ENCODE measurements at regions not wholly inside any gene's neighbourhood (a gene's known extent, or its start where the extent isn't known, plus 50 kb on each side); places are given as distances from the start of the nearest gene placed in this dataset.

DNA sequence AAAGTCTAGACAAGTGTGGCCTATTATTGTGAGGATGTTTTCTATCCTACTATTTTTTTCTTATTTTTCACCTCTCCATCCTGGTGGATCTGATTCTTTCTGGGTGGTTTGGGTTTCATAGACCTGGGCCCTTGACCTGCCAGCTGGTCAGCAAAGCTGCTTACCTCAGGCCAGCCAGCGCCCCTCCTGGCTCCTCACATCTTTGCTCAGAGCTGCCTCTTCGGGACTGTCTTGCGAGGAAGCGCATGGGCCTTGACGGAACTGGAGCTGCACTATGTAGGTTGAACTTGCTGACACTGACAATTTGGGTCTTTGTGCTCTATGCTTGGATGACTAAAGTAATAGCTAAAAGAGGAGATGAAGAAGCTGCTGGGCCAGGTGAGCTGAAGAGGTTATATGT, 138.5 kb upstream of the SYT6 start:
- H3K27ac Mint-ChIP-seq: no peak overlapping the region

DNA sequence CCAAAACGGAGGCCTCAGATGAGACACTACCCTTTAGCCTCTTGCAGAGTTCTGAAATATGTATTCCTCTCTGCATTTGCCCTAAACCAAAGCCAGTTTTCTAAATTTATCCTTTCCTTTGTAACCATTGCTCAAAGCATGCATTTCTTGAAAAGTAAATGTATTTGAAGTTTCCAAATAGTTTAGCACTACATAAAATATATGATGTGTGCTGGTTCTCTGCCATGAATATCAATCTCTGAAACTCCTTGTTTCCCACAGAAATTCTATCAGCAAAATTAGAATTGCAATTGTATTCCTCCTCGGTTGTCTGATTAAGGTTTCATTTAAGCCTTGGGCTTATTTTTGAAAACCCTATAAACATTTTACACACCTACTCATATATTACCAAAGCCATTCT, 137.1 kb upstream of the SYT6 start:
- peaks cover 3% of the 10 kb centered on the region for H3K4me1 Mint-ChIP-seq
- H3K27ac Mint-ChIP-seq: no peak overlapping the region
- no peaks in the 10 kb centered on the region for H3K27me3 Mint-ChIP-seq
- H3K9me3 Mint-ChIP-seq: no peaks in the 10 kb centered on the region
- no peak overlapping the region for H3K4me3 Mint-ChIP-seq
- H3K36me3 Mint-ChIP-seq: no peaks in the 10 kb centered on the region

More for the DNA sequence above, 138.5 kb upstream of the SYT6 start:
- Mint-ChIP-seq H3K27me3 (no peaks in the 10 kb centered on the region), H3K4me1 (no peaks in the 10 kb centered on the region), H3K9me3 (no peaks in the 10 kb centered on the region), H3K4me3 (no peak overlapping the region), H3K36me3 (no peaks in the 10 kb centered on the region)

DNA sequence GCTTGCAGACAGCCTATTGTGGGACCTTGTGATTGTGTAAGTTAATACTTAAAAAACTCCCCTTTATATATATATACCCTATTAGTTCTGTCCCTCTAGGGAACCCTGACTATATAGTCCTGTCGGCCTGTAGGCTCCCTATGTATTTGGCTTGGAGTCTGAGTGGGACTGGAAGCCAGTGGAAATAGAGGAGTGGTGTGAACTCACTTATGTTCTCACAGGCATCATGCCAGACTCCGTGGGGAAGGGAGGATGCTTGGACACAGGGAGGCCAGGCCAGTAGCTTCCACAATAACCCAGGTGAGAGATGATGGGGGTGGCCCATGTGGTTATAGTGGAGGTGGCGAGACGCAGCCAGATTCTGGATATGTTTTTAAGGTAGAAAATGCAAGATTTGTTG, 136.7 kb upstream of the SYT6 start:
- Mint-ChIP-seq H3K4me3 (no peak overlapping the region), H3K36me3 (no peaks in the 10 kb centered on the region), H3K27ac (no peak overlapping the region), H3K9me3 (no peaks in the 10 kb centered on the region), H3K4me1 (peaks cover 3% of the 10 kb centered on the region), H3K27me3 (no peaks in the 10 kb centered on the region)

DNA sequence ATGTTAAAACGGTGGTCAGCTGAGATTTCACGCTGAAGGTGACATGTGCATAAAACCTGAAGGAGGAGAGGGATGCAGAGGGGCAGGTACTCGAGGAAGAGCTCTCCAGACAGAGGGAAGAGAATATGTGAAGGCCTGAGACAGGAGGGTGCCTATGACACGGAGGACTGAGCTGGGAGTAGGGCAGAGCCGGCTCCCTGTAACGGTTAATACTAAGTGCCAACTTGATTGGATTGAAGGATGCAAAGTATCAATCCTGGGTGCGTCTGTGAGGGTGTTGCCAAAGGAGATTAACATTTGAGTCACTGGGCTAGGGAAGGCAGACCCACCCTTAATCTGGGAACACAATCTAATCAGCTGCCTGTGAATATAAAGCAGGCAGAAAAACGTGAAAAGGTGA, 136.2 kb upstream of the SYT6 start:
- Mint-ChIP-seq H3K4me3 (no peak overlapping the region), H3K4me1 (peaks cover 3% of the 10 kb centered on the region), H3K36me3 (no peaks in the 10 kb centered on the region), H3K27ac (no peak overlapping the region), H3K9me3 (no peaks in the 10 kb centered on the region), H3K27me3 (no peaks in the 10 kb centered on the region)

DNA sequence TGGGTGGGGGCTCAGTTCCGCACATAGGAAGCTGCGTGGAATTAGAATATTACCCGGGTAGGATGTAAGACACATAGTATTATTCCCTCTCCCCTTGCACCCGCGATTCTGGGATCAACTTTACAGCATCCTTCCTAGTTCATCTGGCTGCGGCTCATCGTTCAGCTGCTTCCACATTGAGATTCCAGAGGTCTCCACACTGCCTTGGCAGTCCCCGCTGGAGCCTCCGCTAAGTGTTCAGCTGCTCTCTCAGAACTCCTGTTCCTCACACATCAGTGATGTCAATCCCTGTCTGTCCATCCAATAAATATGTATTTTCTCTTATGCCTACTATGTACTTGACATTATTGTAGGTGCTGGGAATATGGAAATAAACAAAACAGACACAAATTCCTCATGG, 135.6 kb upstream of the SYT6 start:
- Mint-ChIP-seq H3K4me1 (peaks cover 3% of the 10 kb centered on the region), H3K27me3 (no peaks in the 10 kb centered on the region), H3K9me3 (no peaks in the 10 kb centered on the region), H3K27ac (no peak overlapping the region), H3K4me3 (no peak overlapping the region), H3K36me3 (no peaks in the 10 kb centered on the region)

DNA sequence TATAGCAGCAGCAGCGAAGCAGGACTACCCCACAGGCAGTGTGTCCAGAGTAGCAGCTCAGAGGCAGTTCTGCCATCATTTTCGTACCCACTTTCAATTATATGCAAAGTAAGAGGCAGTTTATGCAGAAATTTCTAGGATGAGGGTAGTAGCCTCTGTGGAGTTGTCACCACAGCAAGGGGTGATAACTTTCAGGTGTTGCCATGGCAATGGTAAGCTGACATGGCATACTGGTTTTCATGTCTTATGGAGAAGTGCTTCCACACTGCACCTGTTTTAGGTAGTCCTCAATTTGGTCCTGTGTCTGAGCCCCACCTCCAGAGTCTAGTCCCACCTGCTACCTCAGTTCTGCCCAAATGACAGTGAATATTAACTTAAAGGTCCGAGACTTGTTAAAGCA, 133.3 kb upstream of the SYT6 start:
- H3K4me3 Mint-ChIP-seq: no peak overlapping the region
- peaks cover 6% of the 10 kb centered on the region for H3K4me1 Mint-ChIP-seq
- no peaks in the 10 kb centered on the region for H3K36me3 Mint-ChIP-seq
- no peak overlapping the region for H3K27ac Mint-ChIP-seq
- H3K9me3 Mint-ChIP-seq: no peaks in the 10 kb centered on the region
- H3K27me3 Mint-ChIP-seq: no peaks in the 10 kb centered on the region

DNA sequence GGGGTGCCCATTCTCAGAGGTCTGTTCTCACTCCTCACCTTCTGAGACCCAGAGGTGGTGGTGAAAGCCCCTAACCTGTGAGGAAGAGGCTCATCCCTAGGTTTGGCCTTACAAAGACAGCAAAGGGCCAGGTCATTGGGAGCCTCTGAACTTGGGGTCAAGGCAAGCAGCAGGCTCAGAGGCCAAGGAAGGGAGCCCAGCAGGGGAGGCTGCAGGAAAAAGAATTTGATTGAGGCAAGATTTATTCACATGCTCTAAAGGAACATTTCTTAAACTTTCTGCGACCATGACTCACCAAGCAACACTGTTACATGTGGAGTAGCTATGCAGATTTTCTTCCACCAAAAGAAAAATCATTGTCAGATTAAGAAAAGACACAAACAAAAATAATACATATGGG, 132.5 kb upstream of the SYT6 start:
- H3K27ac Mint-ChIP-seq: no peak overlapping the region
- no peak overlapping the region for H3K4me3 Mint-ChIP-seq
- H3K36me3 Mint-ChIP-seq: no peaks in the 10 kb centered on the region
- H3K4me1 Mint-ChIP-seq: peaks cover 6% of the 10 kb centered on the region
- no peaks in the 10 kb centered on the region for H3K9me3 Mint-ChIP-seq
- H3K27me3 Mint-ChIP-seq: no peaks in the 10 kb centered on the region

DNA sequence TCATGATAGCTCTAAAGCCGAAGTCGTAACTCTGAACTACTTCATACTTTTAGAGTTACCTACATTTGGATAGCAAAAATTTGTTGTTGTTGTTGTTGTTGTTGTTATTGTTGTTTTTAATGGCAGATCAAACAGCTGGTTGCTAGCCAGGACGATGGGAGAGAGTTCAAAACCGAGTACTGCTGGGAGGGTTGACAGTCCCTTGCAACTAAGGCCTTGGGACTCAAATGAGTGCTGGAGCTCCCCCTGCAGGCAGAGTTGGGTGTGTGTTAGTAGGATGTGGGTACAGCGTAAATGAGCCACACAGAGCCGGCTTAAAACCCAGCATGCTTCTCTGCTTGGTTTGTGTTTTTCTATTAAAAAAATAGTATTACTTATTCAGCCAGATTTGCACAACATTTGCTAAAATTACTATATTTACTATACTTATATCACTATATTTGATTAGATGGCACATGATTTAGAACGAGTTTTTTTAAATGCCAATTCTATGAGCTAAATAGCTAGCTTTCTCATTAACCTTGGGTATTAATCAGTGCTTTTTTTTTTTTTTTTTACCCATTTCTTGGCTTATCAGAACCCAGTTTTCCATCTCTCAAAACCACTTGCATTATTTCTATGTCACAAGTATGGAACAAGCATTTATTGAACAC, 129.2 kb upstream of the SYT6 start:
- peaks cover 6% of the 10 kb centered on the region for H3K4me1 Mint-ChIP-seq
- H3K27me3 Mint-ChIP-seq: no peaks in the 10 kb centered on the region
- no peaks in the 10 kb centered on the region for H3K9me3 Mint-ChIP-seq
- H3K4me3 Mint-ChIP-seq: no peak overlapping the region
- H3K36me3 Mint-ChIP-seq: no peaks in the 10 kb centered on the region
- H3K27ac Mint-ChIP-seq: no peak overlapping the region

DNA sequence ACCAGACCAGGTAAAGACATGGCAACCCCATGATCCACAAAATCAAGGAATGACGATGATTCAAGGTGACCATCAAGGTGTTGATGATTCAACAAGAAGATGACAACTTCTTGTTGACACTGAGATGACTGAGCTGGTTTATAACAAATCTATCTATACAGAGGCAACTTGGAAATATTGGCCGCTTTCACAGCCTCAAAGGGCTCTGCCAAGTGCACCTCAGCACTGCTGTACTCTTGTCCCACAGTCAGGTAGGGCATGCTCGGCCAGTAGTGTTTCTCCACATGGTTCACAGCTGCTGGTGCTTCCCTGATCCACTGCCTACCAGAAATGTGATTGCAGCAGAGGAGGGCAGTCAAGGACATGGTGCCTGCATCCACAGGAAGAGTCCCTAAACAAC, 125.2 kb upstream of the SYT6 start:
- H3K36me3 Mint-ChIP-seq: no peaks in the 10 kb centered on the region

DNA sequence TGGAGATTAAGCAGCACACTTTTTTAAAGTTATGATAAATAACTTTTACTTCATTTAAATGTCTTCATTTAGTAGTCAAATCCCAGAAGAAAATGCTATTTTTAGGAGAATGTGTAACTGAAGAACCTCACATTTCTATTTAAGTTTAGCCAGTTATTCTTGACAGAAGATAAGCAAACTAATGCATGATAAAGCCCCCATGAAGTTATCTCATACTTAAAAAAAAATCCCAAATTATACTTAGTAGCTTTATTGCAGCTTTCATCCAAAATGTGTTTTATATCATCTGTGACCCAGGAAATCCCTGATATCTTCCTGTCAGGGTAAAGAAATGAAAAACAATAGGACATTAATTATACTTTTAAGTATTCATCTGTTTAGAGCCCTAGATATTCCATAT, 124.8 kb upstream of the SYT6 start:
- Mint-ChIP-seq H3K4me1 (peaks cover 4% of the 10 kb centered on the region), H3K9me3 (no peaks in the 10 kb centered on the region), H3K36me3 (no peaks in the 10 kb centered on the region)

More for the DNA sequence above, 125.2 kb upstream of the SYT6 start:
- Mint-ChIP-seq H3K27ac (no peak overlapping the region), H3K9me3 (no peaks in the 10 kb centered on the region), H3K4me1 (peaks cover 4% of the 10 kb centered on the region), H3K27me3 (peaks cover 1% of the 10 kb centered on the region), H3K4me3 (no peak overlapping the region)

DNA sequence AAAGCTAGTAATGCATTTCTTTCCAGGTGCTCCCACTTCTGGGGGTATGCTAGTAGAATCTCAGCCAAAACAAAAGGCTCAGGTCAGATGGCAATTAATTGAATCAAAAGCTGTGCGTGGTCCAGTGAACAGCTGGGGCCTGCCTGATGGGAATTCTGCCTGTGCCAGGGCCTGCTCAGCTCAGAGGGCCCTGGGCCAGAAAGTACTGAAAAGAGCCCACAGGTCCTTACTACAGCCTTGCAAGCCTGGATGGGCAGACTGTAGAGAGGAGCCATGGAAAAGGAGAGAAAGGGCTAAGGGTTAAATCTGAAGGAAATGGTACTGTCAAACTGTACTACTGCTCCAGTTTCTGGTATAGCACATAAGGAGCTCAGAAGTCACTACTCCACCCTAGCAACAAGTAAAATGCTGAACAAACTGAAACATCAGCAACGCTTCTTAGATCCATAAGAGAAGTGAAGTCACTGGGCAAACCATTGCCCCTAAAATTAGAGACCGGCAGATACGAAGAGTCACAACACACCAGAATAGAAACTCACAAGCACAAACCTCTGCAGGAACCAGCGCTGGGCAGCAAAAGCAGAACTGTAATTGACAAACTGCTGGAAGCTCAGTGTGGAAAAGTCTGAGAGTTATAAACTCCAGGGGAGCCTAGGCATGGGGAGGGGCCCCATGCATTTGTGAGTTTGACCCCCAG, 121.1 kb upstream of the SYT6 start:
- H3K4me1 Mint-ChIP-seq: no peaks in the 10 kb centered on the region
- H3K27me3 Mint-ChIP-seq: peaks cover 1% of the 10 kb centered on the region
- no peak overlapping the region for H3K4me3 Mint-ChIP-seq

More for the DNA sequence above, 124.8 kb upstream of the SYT6 start:
- H3K4me3 Mint-ChIP-seq: no peak overlapping the region
- peaks cover 1% of the 10 kb centered on the region for H3K27me3 Mint-ChIP-seq
- H3K27ac Mint-ChIP-seq: no peak overlapping the region

DNA sequence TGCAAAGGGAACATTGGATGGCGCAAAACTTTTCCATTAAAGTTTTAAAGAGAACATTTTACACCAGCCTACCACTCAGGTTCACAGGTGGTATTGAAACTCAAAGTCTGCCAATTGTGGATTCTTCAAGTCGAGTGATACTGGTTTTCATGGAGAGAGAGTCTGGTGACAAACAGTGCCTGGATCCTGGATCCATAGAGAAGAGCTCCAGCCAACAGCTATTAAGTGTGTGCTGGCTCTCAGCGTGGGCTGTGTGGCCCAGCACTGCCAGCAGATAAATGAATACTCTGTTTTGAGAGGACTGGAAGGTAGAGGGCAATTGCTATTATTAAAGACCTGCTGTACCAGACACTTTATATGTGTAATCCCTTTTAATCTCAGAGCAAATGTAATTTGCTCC, 118.9 kb upstream of the SYT6 start:
- Mint-ChIP-seq H3K36me3 (no peaks in the 10 kb centered on the region), H3K4me1 (no peaks in the 10 kb centered on the region), H3K27ac (no peak overlapping the region), H3K4me3 (no peak overlapping the region), H3K27me3 (peaks cover 1% of the 10 kb centered on the region), H3K9me3 (no peaks in the 10 kb centered on the region)

More for the DNA sequence above, 121.1 kb upstream of the SYT6 start:
- H3K27ac Mint-ChIP-seq: no peak overlapping the region
- no peaks in the 10 kb centered on the region for H3K9me3 Mint-ChIP-seq
- H3K36me3 Mint-ChIP-seq: no peaks in the 10 kb centered on the region

DNA sequence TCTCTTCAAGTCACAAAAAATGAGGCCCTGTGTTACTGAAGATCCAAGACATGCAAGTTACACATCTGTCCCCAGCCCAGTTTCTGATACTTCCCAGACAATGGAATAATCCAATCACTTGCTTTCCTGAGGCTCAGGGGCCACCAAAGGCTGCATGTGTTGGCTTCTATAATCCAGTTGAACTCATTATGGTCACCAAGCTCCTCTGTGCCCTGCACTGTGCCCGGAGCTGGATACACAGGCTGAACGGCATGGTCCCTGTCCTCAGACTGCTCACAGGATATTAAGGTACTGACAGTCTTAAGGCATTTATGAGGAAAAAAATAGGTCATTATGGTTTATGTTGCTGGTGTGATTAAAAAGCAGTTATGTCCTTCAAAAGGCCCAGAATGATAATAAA, 117.0 kb upstream of the SYT6 start:
- no peak overlapping the region for H3K27ac Mint-ChIP-seq
- H3K27me3 Mint-ChIP-seq: peaks cover 1% of the 10 kb centered on the region
- no peaks in the 10 kb centered on the region for H3K36me3 Mint-ChIP-seq
- no peaks in the 10 kb centered on the region for H3K4me1 Mint-ChIP-seq
- H3K9me3 Mint-ChIP-seq: no peaks in the 10 kb centered on the region
- no peak overlapping the region for H3K4me3 Mint-ChIP-seq

DNA sequence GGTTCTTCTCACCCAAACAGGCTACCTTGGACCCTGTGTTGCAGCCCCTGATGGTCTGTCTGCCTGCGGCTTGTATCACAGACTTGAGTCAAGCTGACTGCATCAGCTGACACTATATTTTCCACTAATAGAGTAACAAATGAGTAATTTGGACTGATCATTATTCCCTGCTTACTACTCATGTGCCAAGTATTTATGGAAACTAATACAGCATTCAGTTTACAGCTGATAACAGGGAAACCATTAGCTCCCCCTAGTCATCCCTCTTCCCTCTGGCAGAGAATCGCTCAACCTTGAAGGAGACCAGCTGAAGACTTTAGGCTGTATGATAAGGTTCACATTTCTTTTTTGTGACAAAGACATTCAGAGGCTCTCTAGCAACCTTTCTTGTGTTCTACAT, 116.6 kb upstream of the SYT6 start:
- H3K27ac Mint-ChIP-seq: no peak overlapping the region

DNA sequence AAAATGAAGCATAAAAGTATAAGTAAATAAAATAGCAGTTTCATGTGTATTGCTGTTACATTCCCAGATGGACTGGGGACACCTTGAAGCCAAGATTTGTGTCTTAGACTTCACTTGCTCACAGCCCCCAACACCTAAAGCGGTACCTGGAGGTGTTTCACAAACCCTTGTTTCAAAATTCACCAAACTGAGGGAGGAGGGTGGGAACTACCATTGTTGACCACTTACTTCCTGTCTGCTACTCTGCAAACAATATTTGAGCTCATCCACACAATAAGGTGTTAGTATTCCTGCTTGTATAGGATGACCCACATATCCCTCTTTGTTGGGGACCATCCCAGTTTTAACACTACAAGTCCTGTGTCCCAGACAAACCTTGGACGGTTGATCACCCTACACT, 115.9 kb upstream of the SYT6 start:
- no peaks in the 10 kb centered on the region for H3K9me3 Mint-ChIP-seq
- no peaks in the 10 kb centered on the region for H3K36me3 Mint-ChIP-seq
- peaks cover 3% of the 10 kb centered on the region for H3K27me3 Mint-ChIP-seq
- H3K27ac Mint-ChIP-seq: peak overlapping the region; percentile 26
- no peaks in the 10 kb centered on the region for H3K4me1 Mint-ChIP-seq
- no peak overlapping the region for H3K4me3 Mint-ChIP-seq

More for the DNA sequence above, 116.6 kb upstream of the SYT6 start:
- Mint-ChIP-seq H3K36me3 (no peaks in the 10 kb centered on the region), H3K4me3 (no peak overlapping the region), H3K9me3 (no peaks in the 10 kb centered on the region), H3K4me1 (no peaks in the 10 kb centered on the region), H3K27me3 (peaks cover 4% of the 10 kb centered on the region)

DNA sequence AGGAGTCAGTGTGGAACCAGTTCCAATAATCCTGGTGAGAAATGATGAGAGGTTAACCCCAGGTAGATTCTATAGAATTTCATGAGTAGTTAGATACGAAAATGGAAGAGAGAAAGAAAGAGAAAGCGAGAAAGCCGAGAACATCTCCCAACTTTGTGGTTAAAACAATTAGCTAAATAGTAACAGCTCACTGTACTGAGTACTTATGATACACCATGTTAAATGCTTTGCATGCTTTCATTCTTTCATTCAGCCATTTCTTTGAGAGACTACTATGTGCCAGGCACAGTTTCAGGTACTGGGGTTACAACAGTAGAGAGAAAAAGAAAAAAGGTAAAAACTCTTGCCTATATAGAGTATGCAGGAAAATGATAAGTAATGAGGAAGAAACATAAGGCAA, 109.7 kb upstream of the SYT6 start:
- no peaks in the 10 kb centered on the region for H3K36me3 Mint-ChIP-seq
- H3K9me3 Mint-ChIP-seq: no peaks in the 10 kb centered on the region
- no peak overlapping the region for H3K4me3 Mint-ChIP-seq
- no peak overlapping the region for H3K27ac Mint-ChIP-seq
- H3K27me3 Mint-ChIP-seq: peaks cover 7% of the 10 kb centered on the region
- H3K4me1 Mint-ChIP-seq: no peaks in the 10 kb centered on the region

DNA sequence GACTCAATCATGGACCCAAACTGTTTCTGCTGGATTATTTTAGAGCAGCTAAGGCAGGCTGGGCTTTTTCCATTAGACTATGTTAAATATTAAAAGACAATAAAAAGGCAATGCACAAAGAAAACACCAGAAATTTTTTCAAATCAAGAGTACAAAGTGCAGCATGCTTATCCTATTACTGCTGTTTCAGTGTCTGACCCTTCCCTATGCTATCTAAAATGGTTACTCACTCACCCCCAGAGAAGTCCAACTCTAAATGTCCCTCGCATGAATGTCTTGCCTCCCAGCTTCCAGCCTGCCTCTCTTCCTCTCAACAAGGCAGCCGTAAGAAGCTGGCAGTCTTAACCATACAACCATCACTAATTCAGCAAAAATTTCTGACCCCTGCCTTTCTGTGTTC, 108.7 kb upstream of the SYT6 start:
- Mint-ChIP-seq H3K9me3 (no peaks in the 10 kb centered on the region), H3K4me1 (no peaks in the 10 kb centered on the region), H3K36me3 (no peaks in the 10 kb centered on the region), H3K4me3 (no peak overlapping the region), H3K27me3 (peaks cover 7% of the 10 kb centered on the region), H3K27ac (no peak overlapping the region)

All from activated naive CD4-positive, alpha-beta T cell treated with anti-CD3 and anti-CD28 coated beads, Interleukin-2, amount 50 U/mL, for 24 hours (primary cell).